HG03097 (cell line): ENCODE measurements at regions not wholly inside any gene's neighbourhood (a gene's known extent, or its start where the extent isn't known, plus 50 kb on each side); places are given as distances from the start of the nearest gene placed in this dataset.
"Not testable (repeated sequence)": the region's sequence is repeated elsewhere in the genome, so short reads cannot be mapped to it uniquely, and the experiment has no call there.

Experiments
- ATAC-seq: cut with Tn5 transposase; IDR thresholded peaks from one replicate; pipeline ENCODE4 v1.9.1; 2021; ENCODE audit not compliant: unreplicated experiment, low FRiP score

GRCh38 chr7:93750986-93751385, 139.6 kb downstream of the TFPI2 start:
- ATAC-seq: no peak

GRCh38 chr7:93747019-93747418, 143.5 kb downstream of the TFPI2 start:
- no peak for ATAC-seq

GRCh38 chr7:93739424-93739823, 151.1 kb downstream of the TFPI2 start:
- ATAC-seq: no peak

- ATAC-seq: no peak
Observed at GRCh38 chr7:93737953-93738352, 152.6 kb downstream of the TFPI2 start.

- no peak for ATAC-seq
Observed at GRCh38 chr7:93736668-93737369, 153.7 kb downstream of the TFPI2 start.

- ATAC-seq: no peak
Observed at GRCh38 chr7:93728292-93728691, 153.8 kb upstream of the CALCR start.

GRCh38 chr7:93725954-93726353, 151.4 kb upstream of the CALCR start:
- no peak for ATAC-seq

GRCh38 chr7:93723424-93724124, 149.1 kb upstream of the CALCR start:
- ATAC-seq: no peak

GRCh38 chr7:93720106-93720505, 145.6 kb upstream of the CALCR start:
- ATAC-seq: no peak

GRCh38 chr7:93719546-93719945, 145.0 kb upstream of the CALCR start:
- no peak for ATAC-seq

GRCh38 chr7:93717217-93717900, 142.8 kb upstream of the CALCR start:
- ATAC-seq: no peak

GRCh38 chr7:93715234-93715633, 140.7 kb upstream of the CALCR start:
- no peak for ATAC-seq

- ATAC-seq: no peak
Observed at GRCh38 chr7:93711926-93712325, 137.4 kb upstream of the CALCR start.

- not testable (repeated sequence) for ATAC-seq
Observed at GRCh38 chr7:93708255-93708654, 133.7 kb upstream of the CALCR start.

- no peak for ATAC-seq
Observed at GRCh38 chr7:93707249-93707648, 132.7 kb upstream of the CALCR start.

GRCh38 chr7:93706162-93706561, 131.6 kb upstream of the CALCR start:
- ATAC-seq: not testable (repeated sequence)

- no peak for ATAC-seq
Observed at GRCh38 chr7:93704217-93704616, 129.7 kb upstream of the CALCR start.

GRCh38 chr7:93697901-93698300, 123.4 kb upstream of the CALCR start:
- no peak for ATAC-seq

GRCh38 chr7:93693796-93694195, 119.3 kb upstream of the CALCR start:
- ATAC-seq: no peak

- no peak for ATAC-seq
Observed at GRCh38 chr7:93690021-93690420, 115.5 kb upstream of the CALCR start.

GRCh38 chr7:93678185-93678584, 103.7 kb upstream of the CALCR start:
- no peak for ATAC-seq
